GM19372 (cell line): ENCODE measurements at regions not wholly inside any gene's neighbourhood (a gene's known extent, or its start where the extent isn't known, plus 50 kb on each side); places are given as distances from the start of the nearest gene placed in this dataset.
A peak's percentile ranks its signal among the peaks of the same experiment; 100 is the strongest.
"Not testable (repeated sequence)": the region's sequence is repeated elsewhere in the genome, so short reads cannot be mapped to it uniquely, and the experiment has no call there.

Experiments used
- ATAC-seq: cut with Tn5 transposase; IDR thresholded peaks from one replicate; pipeline ENCODE4 v1.9.1; 2021; ENCODE audit warnings: mild to moderate bottlenecking, low read depth, moderate library complexity; ENCODE audit not compliant: unreplicated experiment

GRCh38 chr13:68551701-68552522 is 1321.8 kb upstream of the PCDH9 start:
- ATAC-seq = no peak

GRCh38 chr13:68550330-68550729 is 1320.2 kb upstream of the PCDH9 start:
- ATAC-seq = no peak

GRCh38 chr13:68540244-68540643 is 1310.1 kb upstream of the PCDH9 start:
- ATAC-seq = no peak

- no peak for ATAC-seq
Observed at GRCh38 chr13:68535329-68535728, 1305.2 kb upstream of the PCDH9 start.

GRCh38 chr13:68527167-68527566 is 1297.0 kb upstream of the PCDH9 start:
- not testable (repeated sequence) for ATAC-seq

- ATAC-seq = no peak
Observed at GRCh38 chr13:68523838-68524424, 1293.8 kb upstream of the PCDH9 start.

GRCh38 chr13:68522184-68522583 is 1292.0 kb upstream of the PCDH9 start:
- ATAC-seq = no peak

GRCh38 chr13:68509734-68510621 is 1279.8 kb upstream of the PCDH9 start:
- peak; percentile 72 for ATAC-seq

- ATAC-seq = no peak
Observed at GRCh38 chr13:68506888-68507551, 1276.9 kb upstream of the PCDH9 start.

GRCh38 chr13:68490594-68490993 is 1260.5 kb upstream of the PCDH9 start:
- ATAC-seq = no peak

- ATAC-seq = no peak
Observed at GRCh38 chr13:68481130-68481529, 1251.0 kb upstream of the PCDH9 start.

- no peak for ATAC-seq
Observed at GRCh38 chr13:68473834-68474326, 1243.7 kb upstream of the PCDH9 start.

GRCh38 chr13:68467160-68467559 is 1237.0 kb upstream of the PCDH9 start:
- ATAC-seq = no peak

- no peak for ATAC-seq
Observed at GRCh38 chr13:68440874-68441273, 1210.7 kb upstream of the PCDH9 start.

- no peak for ATAC-seq
Observed at GRCh38 chr13:68439817-68440216, 1209.7 kb upstream of the PCDH9 start.

- ATAC-seq = no peak
Observed at GRCh38 chr13:68428292-68428691, 1198.2 kb upstream of the PCDH9 start.

- ATAC-seq = no peak
Observed at GRCh38 chr13:68417801-68418200, 1187.7 kb upstream of the PCDH9 start.

GRCh38 chr13:68410007-68410406 is 1179.9 kb upstream of the PCDH9 start:
- no peak for ATAC-seq

GRCh38 chr13:68390987-68391386 is 1160.9 kb upstream of the PCDH9 start:
- ATAC-seq = no peak

- no peak for ATAC-seq
Observed at GRCh38 chr13:68386808-68387207, 1156.7 kb upstream of the PCDH9 start.
